RWPE1 (cell line): ENCODE measurements at regions not wholly inside any gene's neighbourhood (a gene's known extent, or its start where the extent isn't known, plus 50 kb on each side); places are given as distances from the start of the nearest gene placed in this dataset.
"Not testable (repeated sequence)": the region's sequence is repeated elsewhere in the genome, so short reads cannot be mapped to it uniquely, and the experiment has no call there.

Experiments
- CTCF ChIA-PET: fragments of 350-600 bp; sonication (Branson Sonifier 250); formaldehyde crosslinking; extraction: SDS; loops from one replicate; lab custom pipeline; 2021; lab: Yijun Ruan, JAX
- POLR2A ChIA-PET: fragments of 400-600 bp; formaldehyde crosslinking; extraction: SDS; loops from one replicate; lab custom pipeline; 2020; ENCODE audit warnings: antibody characterized with exemption; ENCODE audit not compliant: low non-redundant PET; lab: Yijun Ruan, JAX
- DNase-seq: peaks from one replicate; pipeline ENCODE4 v3.0.0; 2012; ENCODE audit warnings: low spot score
- H3K27ac ChIP-seq: fragments of 450-650 bp; 2 replicates; pipeline ENCODE4 v1.5.1; 2017
- TF ChIP-seq, protein P1 (sequence below): fragments of 450-650 bp; conservative IDR thresholded peaks from 2 replicates; pipeline ENCODE4 v1.5.1; 2017; ENCODE audit warnings: low read depth, mild to moderate bottlenecking

DNA sequence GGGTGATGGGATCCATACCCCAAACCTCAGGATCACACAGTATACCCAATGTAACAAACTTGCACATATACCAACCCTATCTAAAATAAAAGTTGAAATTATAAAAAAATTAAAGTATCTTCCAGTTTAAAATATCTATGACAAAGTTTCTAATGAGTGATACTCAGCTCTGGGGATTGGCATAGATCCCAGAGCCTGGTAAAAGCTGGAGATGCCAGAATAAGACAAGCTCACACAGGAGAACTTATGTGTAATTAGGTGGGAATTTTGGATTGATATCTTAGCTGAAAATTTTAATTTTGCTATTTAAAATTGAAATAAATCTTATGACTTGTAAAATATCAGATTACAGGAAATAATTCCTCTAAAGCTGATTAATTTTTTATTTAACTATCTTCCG lies 686.5 kb downstream of the GABRG1 start:
- H3K27ac ChIP-seq = no peak overlapping the region
- POLR2A ChIA-PET = no interaction called here
- TF ChIP-seq, protein P1, sequence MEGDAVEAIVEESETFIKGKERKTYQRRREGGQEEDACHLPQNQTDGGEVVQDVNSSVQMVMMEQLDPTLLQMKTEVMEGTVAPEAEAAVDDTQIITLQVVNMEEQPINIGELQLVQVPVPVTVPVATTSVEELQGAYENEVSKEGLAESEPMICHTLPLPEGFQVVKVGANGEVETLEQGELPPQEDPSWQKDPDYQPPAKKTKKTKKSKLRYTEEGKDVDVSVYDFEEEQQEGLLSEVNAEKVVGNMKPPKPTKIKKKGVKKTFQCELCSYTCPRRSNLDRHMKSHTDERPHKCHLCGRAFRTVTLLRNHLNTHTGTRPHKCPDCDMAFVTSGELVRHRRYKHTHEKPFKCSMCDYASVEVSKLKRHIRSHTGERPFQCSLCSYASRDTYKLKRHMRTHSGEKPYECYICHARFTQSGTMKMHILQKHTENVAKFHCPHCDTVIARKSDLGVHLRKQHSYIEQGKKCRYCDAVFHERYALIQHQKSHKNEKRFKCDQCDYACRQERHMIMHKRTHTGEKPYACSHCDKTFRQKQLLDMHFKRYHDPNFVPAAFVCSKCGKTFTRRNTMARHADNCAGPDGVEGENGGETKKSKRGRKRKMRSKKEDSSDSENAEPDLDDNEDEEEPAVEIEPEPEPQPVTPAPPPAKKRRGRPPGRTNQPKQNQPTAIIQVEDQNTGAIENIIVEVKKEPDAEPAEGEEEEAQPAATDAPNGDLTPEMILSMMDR = no peak
- CTCF ChIA-PET = no interaction called here
- no peak for DNase-seq

DNA sequence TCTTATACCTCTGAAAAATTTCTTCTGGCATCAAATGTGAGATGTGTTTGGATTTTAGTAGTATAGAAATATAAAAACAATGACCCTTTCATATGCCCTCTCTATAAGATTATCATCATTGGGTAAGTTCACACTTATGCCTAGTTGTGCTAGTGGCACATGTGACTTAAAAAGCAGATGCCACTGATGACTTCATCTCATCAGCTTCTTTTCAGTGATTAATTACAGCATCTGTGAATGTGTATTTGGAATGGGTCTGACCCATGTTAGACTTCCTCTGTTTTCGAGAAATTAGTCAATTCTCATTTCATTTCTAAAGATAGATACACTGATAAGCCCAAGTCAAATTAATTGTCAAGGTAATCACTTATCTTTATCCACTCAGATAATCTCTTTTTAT lies 698.7 kb downstream of the GABRG1 start:
- no peak for DNase-seq

DNA sequence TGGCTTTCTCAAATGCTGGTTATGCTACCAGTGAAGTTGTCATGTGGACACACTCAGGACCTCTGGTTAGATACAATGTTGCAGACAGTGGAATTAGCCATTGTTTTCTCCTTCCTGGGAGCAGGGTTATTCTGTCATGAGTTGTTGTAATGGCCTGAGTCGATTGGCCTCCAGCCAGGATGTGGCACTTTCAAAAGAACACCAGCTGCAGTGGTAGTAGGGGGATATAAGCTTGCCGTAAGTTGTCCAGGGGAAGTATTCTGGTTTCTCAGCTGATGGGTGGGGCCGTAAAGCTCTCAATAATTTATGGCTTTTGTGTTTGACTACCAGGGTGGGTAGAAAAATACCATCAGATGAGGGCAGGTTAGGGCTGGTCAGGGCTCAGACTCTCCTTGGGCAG lies 697.5 kb upstream of the GNPDA2 start:
- DNase-seq = no peak
- TF ChIP-seq, protein P1 = no peak
- ChIA-PET CTCF (interaction anchor here (0.6 kb wide), 1 partner anchor 203 kb away, joined by 3 read pairs; no protein-coding TSS in a partner anchor), POLR2A (no interaction called here)
- no peak overlapping the region for H3K27ac ChIP-seq

More for the DNA sequence above, 698.7 kb downstream of the GABRG1 start:
- TF ChIP-seq, protein P1 = no peak
- POLR2A ChIA-PET = no interaction called here
- CTCF ChIA-PET = no interaction called here
- no peak overlapping the region for H3K27ac ChIP-seq

DNA sequence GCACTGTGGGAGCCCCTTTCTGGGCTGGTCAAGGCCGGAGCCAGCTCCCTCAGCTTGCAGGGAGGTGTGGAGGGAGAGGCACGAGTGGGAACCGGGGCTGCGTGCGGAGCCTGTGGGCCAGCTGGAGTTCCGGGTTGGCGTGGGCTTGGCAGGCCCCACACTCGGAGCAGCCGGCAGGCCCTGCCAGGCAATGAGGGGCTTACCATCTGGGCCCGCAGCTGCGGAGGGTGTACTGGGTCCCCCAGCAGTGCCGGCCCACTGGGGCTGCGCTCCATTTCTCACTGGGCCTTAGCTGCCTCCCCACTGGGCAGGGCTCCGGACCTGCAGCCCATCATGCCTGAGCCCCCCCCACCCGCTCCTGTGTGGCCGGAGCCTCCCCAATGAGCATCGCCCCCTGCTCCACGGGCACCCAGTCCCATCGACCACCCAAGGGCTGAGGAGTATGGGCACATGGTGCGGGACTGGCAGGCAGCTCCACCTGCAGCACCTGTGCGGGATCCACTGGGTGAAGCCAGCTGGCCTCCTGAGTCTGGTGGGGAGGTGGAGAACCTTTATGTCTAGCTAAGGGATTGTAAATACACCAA lies 693.8 kb upstream of the GNPDA2 start:
- DNase-seq, H3K27ac ChIP-seq, CTCF ChIA-PET, POLR2A ChIA-PET: not testable (repeated sequence)

DNA sequence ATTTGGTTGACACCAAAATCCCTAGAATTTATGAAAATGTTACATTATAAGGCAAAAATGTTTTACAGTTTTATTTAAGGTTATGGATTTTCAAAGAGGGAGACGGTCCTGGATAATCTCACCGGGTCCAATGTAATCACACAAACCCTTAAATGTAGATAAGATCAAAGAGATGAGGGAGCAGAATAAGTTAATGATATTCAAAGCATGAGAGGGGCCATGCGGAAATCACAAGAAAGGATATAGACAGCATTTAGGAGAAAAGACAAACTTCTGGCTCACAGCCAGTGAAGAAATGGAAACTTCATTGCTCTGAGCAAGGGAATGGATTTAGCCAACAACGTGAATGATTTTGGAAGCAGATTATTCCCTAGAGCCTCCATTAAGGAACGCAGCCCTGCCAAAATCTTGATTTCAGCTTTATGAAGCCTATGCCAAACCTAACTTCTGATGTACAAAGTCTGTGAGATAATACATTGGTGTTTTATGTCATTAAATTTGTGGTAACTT lies 684.4 kb upstream of the GNPDA2 start:
- no peak overlapping the region for H3K27ac ChIP-seq
- POLR2A ChIA-PET = no interaction called here
- CTCF ChIA-PET = no interaction called here
- DNase-seq = no peak
- TF ChIP-seq, protein P1 = no peak

DNA sequence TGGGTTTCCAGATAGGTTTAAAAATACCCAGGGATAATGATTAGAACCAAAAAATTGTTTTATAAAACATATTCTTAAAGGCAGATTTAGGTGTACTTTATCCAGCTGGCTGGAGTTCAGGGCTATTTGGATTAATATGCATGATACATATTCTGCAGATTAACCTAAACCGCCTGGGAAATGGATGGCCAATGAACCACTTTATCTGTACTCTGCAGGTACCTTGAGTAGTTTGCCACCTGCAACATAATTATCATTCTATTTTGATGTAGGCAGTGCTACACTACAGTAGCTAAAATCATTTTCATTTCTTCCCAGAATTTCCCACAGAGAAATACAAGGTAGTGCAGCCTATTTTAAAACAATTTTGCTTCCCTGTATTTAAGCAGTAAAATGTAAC lies 683.2 kb upstream of the GNPDA2 start:
- ChIA-PET CTCF (no interaction called here), POLR2A (no interaction called here)
- no peak for DNase-seq
- H3K27ac ChIP-seq = no peak overlapping the region
- TF ChIP-seq, protein P1 = no peak

DNA sequence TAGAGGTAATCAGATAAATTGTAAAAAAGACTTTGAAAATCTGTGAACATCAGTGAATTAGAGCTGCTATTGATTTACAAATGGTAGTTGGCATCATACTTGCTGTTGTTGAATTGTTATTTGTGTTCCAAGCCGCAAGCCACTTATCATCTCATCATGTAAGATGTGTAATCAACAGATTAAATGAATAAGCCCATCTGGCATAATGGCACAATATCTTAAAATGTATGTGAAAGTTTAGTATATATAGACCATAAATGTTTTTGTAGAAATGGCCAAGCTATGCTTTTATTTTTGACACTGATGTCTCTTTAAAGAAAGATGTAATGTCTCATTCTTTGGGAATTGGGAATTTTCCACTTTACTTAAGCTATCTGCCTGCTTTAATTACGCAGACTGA lies 682.6 kb upstream of the GNPDA2 start:
- ChIA-PET POLR2A (no interaction called here), CTCF (no interaction called here)
- no peak for DNase-seq
- TF ChIP-seq, protein P1 = no peak
- H3K27ac ChIP-seq = no peak overlapping the region
